Adipocyte (in vitro differentiated cells): ENCODE measurements at regions not wholly inside any gene's neighbourhood (a gene's known extent, or its start where the extent isn't known, plus 50 kb on each side); places are given as distances from the start of the nearest gene placed in this dataset.

Source experiments
- DNase-seq: peaks from one replicate; pipeline ENCODE4 v3.0.0-alpha.2; 2015; ENCODE audit warnings: low read depth
- H3K27me3 ChIP-seq: replicated peaks from 2 replicates; pipeline ENCODE4 v1.7.0; 2013; ENCODE audit warnings: mild to moderate bottlenecking, low read length, moderate library complexity; ENCODE audit not compliant: control insufficient read depth, insufficient read depth
- H3K36me3 ChIP-seq: 2 replicates; pipeline ENCODE4 v1.7.0; 2013; ENCODE audit warnings: low read length, mild to moderate bottlenecking, moderate library complexity; ENCODE audit not compliant: control insufficient read depth, insufficient read depth, severe bottlenecking
- H3K4me1 ChIP-seq: 2 replicates; pipeline ENCODE4 v1.7.0; 2013; ENCODE audit warnings: mild to moderate bottlenecking, low read length, moderate library complexity; ENCODE audit not compliant: control insufficient read depth, insufficient read depth
- H3K4me3 ChIP-seq: 2 replicates; pipeline ENCODE4 v1.7.0; 2013; ENCODE audit warnings: mild to moderate bottlenecking, low read length, moderate library complexity
- H3K9ac ChIP-seq: 2 replicates; pipeline ENCODE4 v1.7.0; 2013; ENCODE audit warnings: mild to moderate bottlenecking, low read length, moderate library complexity
- H3K9me3 ChIP-seq: 2 replicates; pipeline ENCODE4 v1.7.0; 2013; ENCODE audit warnings: mild to moderate bottlenecking, low read length, moderate library complexity; ENCODE audit not compliant: control insufficient read depth

GRCh38 chr5:7202846-7203245 is 193.1 kb upstream of the ADCY2 start:
- no peaks in the 10 kb centered on the region for H3K9me3 ChIP-seq
- no peak for DNase-seq

GRCh38 chr5:7207979-7208378 is 188.0 kb upstream of the ADCY2 start:
- H3K4me1 ChIP-seq = no peaks in the 10 kb centered on the region
- no peaks in the 10 kb centered on the region for H3K36me3 ChIP-seq
- H3K9ac ChIP-seq = no peak overlapping the region
- DNase-seq = no peak
- no peaks in the 10 kb centered on the region for H3K9me3 ChIP-seq
- no peak overlapping the region for H3K4me3 ChIP-seq
- no peaks in the 10 kb centered on the region for H3K27me3 ChIP-seq

More at GRCh38 chr5:7202846-7203245, 193.1 kb upstream of the ADCY2 start:
- H3K4me3 ChIP-seq = no peak overlapping the region
- no peak overlapping the region for H3K9ac ChIP-seq
- H3K36me3 ChIP-seq = no peaks in the 10 kb centered on the region
- H3K27me3 ChIP-seq = no peaks in the 10 kb centered on the region
- no peaks in the 10 kb centered on the region for H3K4me1 ChIP-seq

GRCh38 chr5:7208938-7209337 is 187.0 kb upstream of the ADCY2 start:
- no peak overlapping the region for H3K4me3 ChIP-seq
- H3K36me3 ChIP-seq = no peaks in the 10 kb centered on the region
- H3K27me3 ChIP-seq = no peaks in the 10 kb centered on the region
- no peaks in the 10 kb centered on the region for H3K9me3 ChIP-seq
- H3K9ac ChIP-seq = no peak overlapping the region
- H3K4me1 ChIP-seq = no peaks in the 10 kb centered on the region
- no peak for DNase-seq

GRCh38 chr5:7209658-7210057 is 186.3 kb upstream of the ADCY2 start:
- Histone ChIP-seq H3K4me1 (no peaks in the 10 kb centered on the region), H3K36me3 (no peaks in the 10 kb centered on the region), H3K27me3 (no peaks in the 10 kb centered on the region), H3K9ac (no peak overlapping the region), H3K9me3 (no peaks in the 10 kb centered on the region), H3K4me3 (no peak overlapping the region)
- DNase-seq = no peak

GRCh38 chr5:7210549-7210948 is 185.4 kb upstream of the ADCY2 start:
- no peak overlapping the region for H3K9ac ChIP-seq
- DNase-seq = no peak
- no peaks in the 10 kb centered on the region for H3K36me3 ChIP-seq
- no peak overlapping the region for H3K4me3 ChIP-seq
- no peaks in the 10 kb centered on the region for H3K4me1 ChIP-seq
- no peaks in the 10 kb centered on the region for H3K9me3 ChIP-seq
- H3K27me3 ChIP-seq = no peaks in the 10 kb centered on the region

GRCh38 chr5:7213525-7213924 is 182.4 kb upstream of the ADCY2 start:
- no peak for DNase-seq
- no peaks in the 10 kb centered on the region for H3K9me3 ChIP-seq
- H3K4me3 ChIP-seq = no peak overlapping the region

GRCh38 chr5:7214906-7215416 is 181.0 kb upstream of the ADCY2 start:
- Histone ChIP-seq H3K9ac (no peak overlapping the region), H3K27me3 (no peaks in the 10 kb centered on the region), H3K4me1 (no peaks in the 10 kb centered on the region), H3K36me3 (no peaks in the 10 kb centered on the region), H3K9me3 (no peaks in the 10 kb centered on the region), H3K4me3 (no peak overlapping the region)
- DNase-seq = no peak

More at GRCh38 chr5:7213525-7213924, 182.4 kb upstream of the ADCY2 start:
- Histone ChIP-seq H3K9ac (no peak overlapping the region), H3K4me1 (no peaks in the 10 kb centered on the region), H3K36me3 (no peaks in the 10 kb centered on the region), H3K27me3 (no peaks in the 10 kb centered on the region)

- H3K9me3 ChIP-seq = no peaks in the 10 kb centered on the region
- no peak overlapping the region for H3K9ac ChIP-seq
- no peaks in the 10 kb centered on the region for H3K4me1 ChIP-seq
- DNase-seq = no peak
- H3K36me3 ChIP-seq = no peaks in the 10 kb centered on the region
- H3K4me3 ChIP-seq = no peak overlapping the region
- no peaks in the 10 kb centered on the region for H3K27me3 ChIP-seq
These were observed 177.8 kb upstream of the ADCY2 start for GRCh38 chr5:7218141-7218540.

- no peak for DNase-seq
- no peaks in the 10 kb centered on the region for H3K4me1 ChIP-seq
- no peaks in the 10 kb centered on the region for H3K9me3 ChIP-seq
- H3K4me3 ChIP-seq = no peak overlapping the region
- H3K9ac ChIP-seq = no peak overlapping the region
- H3K27me3 ChIP-seq = no peaks in the 10 kb centered on the region
- H3K36me3 ChIP-seq = no peaks in the 10 kb centered on the region
These were observed 175.8 kb upstream of the ADCY2 start for GRCh38 chr5:7220156-7220555.

GRCh38 chr5:7221041-7221440 is 174.9 kb upstream of the ADCY2 start:
- DNase-seq = no peak
- Histone ChIP-seq H3K4me3 (no peak overlapping the region), H3K27me3 (no peaks in the 10 kb centered on the region), H3K9ac (no peak overlapping the region), H3K4me1 (no peaks in the 10 kb centered on the region), H3K36me3 (no peaks in the 10 kb centered on the region), H3K9me3 (no peaks in the 10 kb centered on the region)

GRCh38 chr5:7225826-7226225 is 170.1 kb upstream of the ADCY2 start:
- no peaks in the 10 kb centered on the region for H3K9me3 ChIP-seq
- no peaks in the 10 kb centered on the region for H3K4me1 ChIP-seq
- H3K27me3 ChIP-seq = no peaks in the 10 kb centered on the region
- H3K36me3 ChIP-seq = no peaks in the 10 kb centered on the region
- H3K9ac ChIP-seq = no peak overlapping the region
- no peak for DNase-seq
- H3K4me3 ChIP-seq = no peak overlapping the region

- Histone ChIP-seq H3K9ac (no peak overlapping the region), H3K36me3 (no peaks in the 10 kb centered on the region), H3K4me1 (no peaks in the 10 kb centered on the region), H3K27me3 (peaks cover 3% of the 10 kb centered on the region), H3K9me3 (no peaks in the 10 kb centered on the region), H3K4me3 (no peak overlapping the region)
- DNase-seq = no peak
These were observed 153.7 kb upstream of the ADCY2 start for GRCh38 chr5:7242118-7242710.
